ENCODE measurements at regions not wholly inside any gene's neighbourhood (a gene's known extent, or its start where the extent isn't known, plus 50 kb on each side); places are given as distances from the start of the nearest gene placed in this dataset.

- H3K4me3 Mint-ChIP-seq (ENCODE audit: unreplicated experiment) = no peak overlapping the region
- H3K9me3 Mint-ChIP-seq (ENCODE audit: low read depth) = no peaks in the 10 kb centered on the region
- H3K36me3 Mint-ChIP-seq (ENCODE audit: low read depth) = no peaks in the 10 kb centered on the region
- no peak for DNase-seq (ENCODE audit: low spot score)
- no peak for TF ChIP-seq CTCF (IDR thresholded peaks at IDR 0.05)
- no peak overlapping the region for H3K27ac Mint-ChIP-seq (ENCODE audit: unreplicated experiment)
- no peaks in the 10 kb centered on the region for H3K4me1 Mint-ChIP-seq (ENCODE audit: low read depth)
- H3K27me3 Mint-ChIP-seq (ENCODE audit: low read depth) = no peaks in the 10 kb centered on the region
Measured at GRCh38 chr13:38166116-38166515, 183.5 kb upstream of the UFM1 start.

DNA sequence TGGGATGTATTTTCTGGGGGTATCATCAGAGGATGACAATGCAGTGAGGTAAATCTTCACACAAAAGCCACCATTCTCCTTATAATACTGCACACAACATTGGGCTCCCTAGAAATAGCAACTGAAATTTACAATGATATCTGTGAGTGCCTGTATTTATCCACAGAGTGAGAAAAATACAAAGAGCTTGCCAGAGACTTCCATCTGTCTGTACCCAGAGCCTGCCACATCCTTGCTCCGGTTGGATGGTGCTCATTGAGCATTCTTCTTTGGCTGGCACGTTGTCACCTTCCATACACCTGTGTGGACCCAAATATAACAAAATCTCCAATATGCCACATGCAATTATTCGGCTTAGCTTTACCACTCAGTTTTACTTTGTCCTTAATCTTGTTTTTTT is 189.5 kb upstream of the UFM1 start:
- Mint-ChIP-seq H3K27ac (ENCODE audit: unreplicated experiment) (no peak overlapping the region), H3K4me1 (ENCODE audit: low read depth) (no peaks in the 10 kb centered on the region), H3K27me3 (ENCODE audit: low read depth) (no peaks in the 10 kb centered on the region), H3K4me3 (ENCODE audit: unreplicated experiment) (no peak overlapping the region), H3K36me3 (ENCODE audit: low read depth) (no peaks in the 10 kb centered on the region), H3K9me3 (ENCODE audit: low read depth) (peaks cover 4% of the 10 kb centered on the region)
- TF ChIP-seq CTCF (IDR thresholded peaks at IDR 0.05) = no peak
- no peak for DNase-seq (ENCODE audit: low spot score)

GRCh38 chr13:38159710-38160109 is 189.9 kb upstream of the UFM1 start:
- Mint-ChIP-seq H3K27me3 (ENCODE audit: low read depth) (no peaks in the 10 kb centered on the region), H3K27ac (ENCODE audit: unreplicated experiment) (no peak overlapping the region), H3K4me3 (ENCODE audit: unreplicated experiment) (no peak overlapping the region), H3K36me3 (ENCODE audit: low read depth) (no peaks in the 10 kb centered on the region), H3K4me1 (ENCODE audit: low read depth) (no peaks in the 10 kb centered on the region), H3K9me3 (ENCODE audit: low read depth) (peaks cover 4% of the 10 kb centered on the region)
- no peak for TF ChIP-seq CTCF (IDR thresholded peaks at IDR 0.05)
- DNase-seq (ENCODE audit: low spot score) = no peak

- DNase-seq (ENCODE audit: low spot score) = no peak
- Mint-ChIP-seq H3K4me3 (ENCODE audit: unreplicated experiment) (no peak overlapping the region), H3K27me3 (ENCODE audit: low read depth) (no peaks in the 10 kb centered on the region), H3K27ac (ENCODE audit: unreplicated experiment) (no peak overlapping the region), H3K9me3 (ENCODE audit: low read depth) (peaks cover 9% of the 10 kb centered on the region), H3K4me1 (ENCODE audit: low read depth) (no peaks in the 10 kb centered on the region), H3K36me3 (ENCODE audit: low read depth) (peaks cover 3% of the 10 kb centered on the region)
- no peak for TF ChIP-seq CTCF (IDR thresholded peaks at IDR 0.05)
Measured at GRCh38 chr13:38147050-38147449, 202.6 kb upstream of the UFM1 start.

GRCh38 chr13:38141792-38142191 is 207.9 kb upstream of the UFM1 start:
- peaks cover 2% of the 10 kb centered on the region for H3K9me3 Mint-ChIP-seq (ENCODE audit: low read depth)
- H3K4me1 Mint-ChIP-seq (ENCODE audit: low read depth) = peaks cover 5% of the 10 kb centered on the region
- DNase-seq (ENCODE audit: low spot score) = no peak
- TF ChIP-seq CTCF (IDR thresholded peaks at IDR 0.05) = no peak
- no peak overlapping the region for H3K27ac Mint-ChIP-seq (ENCODE audit: unreplicated experiment)
- peaks cover 3% of the 10 kb centered on the region for H3K36me3 Mint-ChIP-seq (ENCODE audit: low read depth)
- H3K4me3 Mint-ChIP-seq (ENCODE audit: unreplicated experiment) = no peak overlapping the region
- H3K27me3 Mint-ChIP-seq (ENCODE audit: low read depth) = no peaks in the 10 kb centered on the region
